PC-3 (cell line): ENCODE measurements at regions not wholly inside any gene's neighbourhood (a gene's known extent, or its start where the extent isn't known, plus 50 kb on each side); places are given as distances from the start of the nearest gene placed in this dataset.

Experiments
- CTCF ChIP-seq: fragments of 300-600 bp; sonication (generic); conservative IDR thresholded peaks from 2 replicates; pipeline ENCODE4 v1.5.1; 2017; ENCODE audit warnings: antibody characterized with exemption, low read depth, mild to moderate bottlenecking, low read length
- EZH2 ChIP-seq: fragments of 300-600 bp; sonication (generic); IDR thresholded peaks from one replicate; pipeline ENCODE4 v1.6.1; 2017; ENCODE audit warnings: antibody characterized with exemption, mild to moderate bottlenecking, low read length; ENCODE audit not compliant: unreplicated experiment

DNA sequence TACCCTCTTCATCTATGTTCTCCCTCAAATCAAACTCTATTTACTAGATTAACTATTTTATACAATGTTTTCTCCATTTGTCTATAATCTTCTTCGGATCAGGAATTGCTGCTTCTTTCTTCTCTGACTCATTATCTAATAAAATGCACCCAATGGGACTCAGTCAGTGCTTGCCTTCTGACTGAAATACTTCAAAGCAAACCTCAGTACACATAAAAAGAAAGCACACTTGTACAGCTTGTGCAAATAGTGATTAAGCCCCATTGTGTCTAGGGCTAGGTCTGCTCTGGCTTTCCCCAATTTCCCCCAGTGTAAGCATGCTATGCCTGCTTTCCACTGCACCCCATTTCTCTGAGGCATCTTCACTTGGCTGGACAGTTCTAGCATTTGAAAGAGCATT lies 118.6 kb upstream of the C11orf87 start:
- TF ChIP-seq CTCF = no peak
- no peak for TF ChIP-seq EZH2
